ENCODE measurements at regions not wholly inside any gene's neighbourhood (a gene's known extent, or its start where the extent isn't known, plus 50 kb on each side); places are given as distances from the start of the nearest gene placed in this dataset.

- Histone ChIP-seq H3K79me2 (ENCODE audit: control insufficient read depth, insufficient read depth, low read length, unreplicated experiment) (no peaks in the 10 kb centered on the region), H2AFZ (ENCODE audit: low read length, unreplicated experiment) (no peak overlapping the region), H3K4me1 (ENCODE audit: control insufficient read depth, insufficient read depth, low read length, unreplicated experiment) (no peaks in the 10 kb centered on the region), H3K36me3 (ENCODE audit: insufficient read depth, low read length) (no peaks in the 10 kb centered on the region), H3K27me3 (ENCODE audit: insufficient read depth, low read length) (no peaks in the 10 kb centered on the region), H3K4me3 (ENCODE audit: low read depth, low read length) (no peak overlapping the region), H3K27ac (ENCODE audit: low read depth, low read length) (no peak overlapping the region)
Observed at GRCh38 chr1:87715471-87715870, 386.8 kb downstream of the LMO4 start.

GRCh38 chr1:87717157-87717670, 388.5 kb downstream of the LMO4 start:
- Histone ChIP-seq H3K4me3 (ENCODE audit: low read depth, low read length) (no peak overlapping the region), H3K27ac (ENCODE audit: low read depth, low read length) (no peak overlapping the region), H3K4me1 (ENCODE audit: control insufficient read depth, insufficient read depth, low read length, unreplicated experiment) (no peaks in the 10 kb centered on the region), H3K27me3 (ENCODE audit: insufficient read depth, low read length) (no peaks in the 10 kb centered on the region), H3K79me2 (ENCODE audit: control insufficient read depth, insufficient read depth, low read length, unreplicated experiment) (no peaks in the 10 kb centered on the region), H3K36me3 (ENCODE audit: insufficient read depth, low read length) (no peaks in the 10 kb centered on the region), H2AFZ (ENCODE audit: low read length, unreplicated experiment) (no peak overlapping the region)

GRCh38 chr1:87718241-87718950, 389.7 kb downstream of the LMO4 start:
- no peaks in the 10 kb centered on the region for H3K4me1 ChIP-seq (ENCODE audit: control insufficient read depth, insufficient read depth, low read length, unreplicated experiment)
- no peaks in the 10 kb centered on the region for H3K79me2 ChIP-seq (ENCODE audit: control insufficient read depth, insufficient read depth, low read length, unreplicated experiment)
- H3K27me3 ChIP-seq (ENCODE audit: insufficient read depth, low read length): no peaks in the 10 kb centered on the region
- no peak overlapping the region for H2AFZ ChIP-seq (ENCODE audit: low read length, unreplicated experiment)
- no peak overlapping the region for H3K4me3 ChIP-seq (ENCODE audit: low read depth, low read length)
- H3K27ac ChIP-seq (ENCODE audit: low read depth, low read length): no peak overlapping the region
- H3K36me3 ChIP-seq (ENCODE audit: insufficient read depth, low read length): no peaks in the 10 kb centered on the region

GRCh38 chr1:87719658-87720057, 391.0 kb downstream of the LMO4 start:
- Histone ChIP-seq H3K36me3 (ENCODE audit: insufficient read depth, low read length) (no peaks in the 10 kb centered on the region), H3K4me3 (ENCODE audit: low read depth, low read length) (no peak overlapping the region), H3K27me3 (ENCODE audit: insufficient read depth, low read length) (no peaks in the 10 kb centered on the region), H3K79me2 (ENCODE audit: control insufficient read depth, insufficient read depth, low read length, unreplicated experiment) (no peaks in the 10 kb centered on the region), H3K4me1 (ENCODE audit: control insufficient read depth, insufficient read depth, low read length, unreplicated experiment) (no peaks in the 10 kb centered on the region), H2AFZ (ENCODE audit: low read length, unreplicated experiment) (no peak overlapping the region), H3K27ac (ENCODE audit: low read depth, low read length) (no peak overlapping the region)

DNA sequence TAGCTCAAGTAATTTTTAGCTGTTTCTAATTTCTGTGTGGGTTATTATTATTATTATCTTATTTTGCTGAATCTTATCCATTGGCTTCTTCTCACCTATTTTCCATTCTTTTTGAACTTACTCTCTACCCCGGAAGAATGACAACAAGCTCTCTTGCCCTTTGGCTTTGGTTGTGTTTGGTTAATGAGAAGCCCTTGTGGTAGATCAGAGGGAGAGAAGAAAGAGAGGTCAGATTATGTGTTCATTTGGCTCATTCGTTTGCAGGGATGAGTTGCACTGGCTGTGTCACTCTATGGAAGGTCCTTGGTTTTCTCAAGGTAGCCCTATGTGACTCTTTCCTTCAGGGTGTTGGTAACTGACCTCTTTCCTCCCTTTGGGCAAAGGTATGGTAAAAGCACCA, 391.9 kb downstream of the LMO4 start:
- Histone ChIP-seq H3K36me3 (ENCODE audit: insufficient read depth, low read length) (no peaks in the 10 kb centered on the region), H2AFZ (ENCODE audit: low read length, unreplicated experiment) (no peak overlapping the region), H3K4me3 (ENCODE audit: low read depth, low read length) (no peak overlapping the region), H3K4me1 (ENCODE audit: control insufficient read depth, insufficient read depth, low read length, unreplicated experiment) (no peaks in the 10 kb centered on the region), H3K27ac (ENCODE audit: low read depth, low read length) (no peak overlapping the region), H3K27me3 (ENCODE audit: insufficient read depth, low read length) (no peaks in the 10 kb centered on the region), H3K79me2 (ENCODE audit: control insufficient read depth, insufficient read depth, low read length, unreplicated experiment) (no peaks in the 10 kb centered on the region)

DNA sequence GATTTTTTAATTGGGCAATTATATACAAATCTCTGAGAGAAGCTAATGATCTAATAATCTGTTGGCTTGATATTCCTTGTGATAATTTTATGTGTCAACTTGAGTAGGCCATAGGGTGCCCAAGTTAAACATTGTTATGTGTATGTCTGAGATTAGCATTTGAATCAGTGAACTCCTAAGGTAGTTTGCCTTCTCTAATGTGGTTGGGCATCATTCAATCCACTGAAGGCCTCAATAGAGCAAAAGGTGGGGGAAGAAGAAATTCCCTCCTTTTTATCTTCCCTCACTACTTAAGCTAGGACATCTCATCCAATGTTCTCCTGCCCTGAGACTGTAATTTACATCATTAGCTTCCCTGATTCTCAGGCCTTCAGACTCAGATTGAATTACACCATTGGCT, 394.5 kb downstream of the LMO4 start:
- H3K36me3 ChIP-seq (ENCODE audit: insufficient read depth, low read length): no peaks in the 10 kb centered on the region
- no peaks in the 10 kb centered on the region for H3K27me3 ChIP-seq (ENCODE audit: insufficient read depth, low read length)
- no peaks in the 10 kb centered on the region for H3K79me2 ChIP-seq (ENCODE audit: control insufficient read depth, insufficient read depth, low read length, unreplicated experiment)
- H3K4me3 ChIP-seq (ENCODE audit: low read depth, low read length): no peak overlapping the region
- no peaks in the 10 kb centered on the region for H3K4me1 ChIP-seq (ENCODE audit: control insufficient read depth, insufficient read depth, low read length, unreplicated experiment)
- no peak overlapping the region for H3K27ac ChIP-seq (ENCODE audit: low read depth, low read length)
- no peak overlapping the region for H2AFZ ChIP-seq (ENCODE audit: low read length, unreplicated experiment)

- no peaks in the 10 kb centered on the region for H3K79me2 ChIP-seq (ENCODE audit: control insufficient read depth, insufficient read depth, low read length, unreplicated experiment)
- H3K4me1 ChIP-seq (ENCODE audit: control insufficient read depth, insufficient read depth, low read length, unreplicated experiment): no peaks in the 10 kb centered on the region
- no peak overlapping the region for H3K27ac ChIP-seq (ENCODE audit: low read depth, low read length)
- H3K27me3 ChIP-seq (ENCODE audit: insufficient read depth, low read length): no peaks in the 10 kb centered on the region
- no peak overlapping the region for H3K4me3 ChIP-seq (ENCODE audit: low read depth, low read length)
- no peaks in the 10 kb centered on the region for H3K36me3 ChIP-seq (ENCODE audit: insufficient read depth, low read length)
- H2AFZ ChIP-seq (ENCODE audit: low read length, unreplicated experiment): no peak overlapping the region
Observed at GRCh38 chr1:87728169-87728568, 399.5 kb downstream of the LMO4 start.

DNA sequence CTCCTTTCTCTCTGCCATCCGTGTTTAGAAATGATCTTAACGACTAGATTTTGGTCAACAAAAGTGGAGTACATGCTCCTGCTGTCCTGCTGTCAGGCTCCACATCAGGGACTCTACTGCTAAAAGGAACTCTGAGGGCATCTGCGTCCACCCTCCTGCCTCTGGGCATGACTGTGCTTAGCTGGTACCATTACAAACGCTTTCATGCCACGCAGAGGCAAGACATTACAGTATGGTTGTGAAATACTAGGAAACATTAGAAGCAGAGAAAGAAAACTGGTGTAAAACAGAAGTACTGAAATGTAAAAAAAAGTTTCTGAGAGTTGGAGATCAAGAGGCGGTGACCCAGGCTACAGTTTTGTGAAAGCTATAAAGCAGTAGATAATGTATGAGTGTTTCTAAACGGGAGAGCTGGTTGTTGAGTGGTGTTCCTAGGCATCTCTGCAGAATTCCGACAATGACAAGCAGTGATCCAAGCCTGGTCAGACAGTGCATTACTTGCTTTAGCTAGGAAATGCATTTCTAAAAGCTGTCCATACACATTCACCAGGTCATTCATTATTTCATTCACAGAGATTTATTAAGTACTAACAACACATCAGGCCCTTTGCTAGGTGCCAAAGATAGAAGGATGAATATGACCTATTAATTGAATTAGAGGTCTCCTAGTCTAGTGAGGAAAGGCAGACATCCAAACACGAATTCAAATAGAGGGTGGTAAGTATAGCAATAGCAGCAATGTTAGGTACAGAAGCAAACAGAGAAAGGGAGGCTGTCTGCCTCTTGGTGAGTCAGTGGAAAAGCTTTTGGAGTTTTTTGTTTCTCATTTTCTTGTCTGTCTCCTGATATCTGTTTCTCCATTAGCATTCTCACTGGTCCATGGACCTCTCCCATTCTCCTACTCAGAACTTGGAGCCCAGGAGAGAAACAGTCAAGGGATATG, 401.9 kb downstream of the LMO4 start:
- H3K27ac ChIP-seq (ENCODE audit: low read depth, low read length): no peak overlapping the region
- H3K4me1 ChIP-seq (ENCODE audit: control insufficient read depth, insufficient read depth, low read length, unreplicated experiment): no peaks in the 10 kb centered on the region
- H3K27me3 ChIP-seq (ENCODE audit: insufficient read depth, low read length): no peaks in the 10 kb centered on the region
- H2AFZ ChIP-seq (ENCODE audit: low read length, unreplicated experiment): no peak overlapping the region
- no peaks in the 10 kb centered on the region for H3K36me3 ChIP-seq (ENCODE audit: insufficient read depth, low read length)
- no peaks in the 10 kb centered on the region for H3K79me2 ChIP-seq (ENCODE audit: control insufficient read depth, insufficient read depth, low read length, unreplicated experiment)
- no peak overlapping the region for H3K4me3 ChIP-seq (ENCODE audit: low read depth, low read length)

DNA sequence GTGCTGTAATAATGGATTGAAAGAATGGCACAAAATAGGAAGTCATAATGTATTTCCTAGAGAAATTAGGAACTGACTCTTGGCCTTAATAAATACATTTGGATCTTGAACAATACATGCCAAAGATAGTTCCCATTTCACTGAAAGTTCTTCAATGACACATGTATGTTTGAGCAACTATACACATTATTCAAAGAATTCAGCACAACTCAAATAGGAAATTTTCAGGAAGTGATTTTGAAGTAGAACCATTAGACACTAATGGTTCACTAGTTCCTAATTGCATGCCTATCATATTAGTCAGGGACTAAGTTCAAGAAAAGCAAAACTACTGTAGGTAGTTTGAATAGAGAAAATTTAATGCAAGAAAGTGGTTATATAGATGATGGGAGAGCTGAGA, 404.7 kb downstream of the LMO4 start:
- H3K79me2 ChIP-seq (ENCODE audit: control insufficient read depth, insufficient read depth, low read length, unreplicated experiment): no peaks in the 10 kb centered on the region
- H3K27ac ChIP-seq (ENCODE audit: low read depth, low read length): no peak overlapping the region
- H3K4me3 ChIP-seq (ENCODE audit: low read depth, low read length): no peak overlapping the region
- no peak overlapping the region for H2AFZ ChIP-seq (ENCODE audit: low read length, unreplicated experiment)
- no peaks in the 10 kb centered on the region for H3K36me3 ChIP-seq (ENCODE audit: insufficient read depth, low read length)
- no peaks in the 10 kb centered on the region for H3K4me1 ChIP-seq (ENCODE audit: control insufficient read depth, insufficient read depth, low read length, unreplicated experiment)
- H3K27me3 ChIP-seq (ENCODE audit: insufficient read depth, low read length): no peaks in the 10 kb centered on the region

DNA sequence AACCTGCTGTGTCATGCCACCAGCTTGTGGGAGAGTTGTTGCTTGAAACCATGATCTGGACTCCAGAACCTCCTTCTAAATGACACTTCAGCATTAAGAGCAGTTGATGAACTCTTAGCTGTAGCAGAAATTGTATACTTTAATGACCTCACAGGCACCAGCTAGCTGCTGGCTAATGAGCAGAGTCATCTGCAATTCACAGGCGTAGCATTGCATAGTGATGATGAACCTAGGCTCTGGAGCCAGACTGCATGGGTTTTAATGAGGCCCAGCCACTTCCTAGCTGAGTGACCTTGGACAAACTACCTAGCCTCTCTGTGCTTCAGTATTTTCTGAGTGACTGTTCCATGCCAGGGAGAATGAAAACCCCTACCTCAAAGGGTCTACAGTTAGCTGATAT, 407.1 kb downstream of the LMO4 start:
- Histone ChIP-seq H3K27me3 (ENCODE audit: insufficient read depth, low read length) (no peaks in the 10 kb centered on the region), H3K27ac (ENCODE audit: low read depth, low read length) (no peak overlapping the region), H2AFZ (ENCODE audit: low read length, unreplicated experiment) (no peak overlapping the region), H3K4me3 (ENCODE audit: low read depth, low read length) (no peak overlapping the region), H3K4me1 (ENCODE audit: control insufficient read depth, insufficient read depth, low read length, unreplicated experiment) (no peaks in the 10 kb centered on the region), H3K79me2 (ENCODE audit: control insufficient read depth, insufficient read depth, low read length, unreplicated experiment) (no peaks in the 10 kb centered on the region), H3K36me3 (ENCODE audit: insufficient read depth, low read length) (no peaks in the 10 kb centered on the region)

GRCh38 chr1:87739141-87739540, 410.5 kb downstream of the LMO4 start:
- no peak overlapping the region for H3K4me3 ChIP-seq (ENCODE audit: low read depth, low read length)
- no peak overlapping the region for H3K27ac ChIP-seq (ENCODE audit: low read depth, low read length)
- H3K79me2 ChIP-seq (ENCODE audit: control insufficient read depth, insufficient read depth, low read length, unreplicated experiment): no peaks in the 10 kb centered on the region
- H3K4me1 ChIP-seq (ENCODE audit: control insufficient read depth, insufficient read depth, low read length, unreplicated experiment): no peaks in the 10 kb centered on the region
- H3K27me3 ChIP-seq (ENCODE audit: insufficient read depth, low read length): no peaks in the 10 kb centered on the region
- no peaks in the 10 kb centered on the region for H3K36me3 ChIP-seq (ENCODE audit: insufficient read depth, low read length)
- no peak overlapping the region for H2AFZ ChIP-seq (ENCODE audit: low read length, unreplicated experiment)
